GM11168 (cell line): ENCODE measurements at regions not wholly inside any gene's neighbourhood (a gene's known extent, or its start where the extent isn't known, plus 50 kb on each side); places are given as distances from the start of the nearest gene placed in this dataset.
"Not testable (repeated sequence)": the region's sequence is repeated elsewhere in the genome, so short reads cannot be mapped to it uniquely, and the experiment has no call there.

Experiments used
- in situ Hi-C: fragments of 300-500 bp; cut with MboI; formaldehyde crosslinking; loops from one replicate; pipeline ENCODE4 v1.12.0; 2022; ENCODE audit warnings: low sequenced_read_pairs; ENCODE audit not compliant: unreplicated experiment

GRCh38 chr4:31657859-31658570 is 937.8 kb downstream of the PCDH7 start:
- in situ Hi-C loops = no loop called here

- in situ Hi-C loops = no loop called here
Measured at GRCh38 chr4:31660916-31661315, 940.7 kb downstream of the PCDH7 start.

GRCh38 chr4:31662951-31663350 is 942.8 kb downstream of the PCDH7 start:
- in situ Hi-C loops = no loop called here

- in situ Hi-C loops = no loop called here
Measured at GRCh38 chr4:31667686-31668085, 947.5 kb downstream of the PCDH7 start.

GRCh38 chr4:31674313-31674947 is 954.3 kb downstream of the PCDH7 start:
- in situ Hi-C loops = no loop called here

- in situ Hi-C loops = no loop called here
Measured at GRCh38 chr4:31678356-31678755, 958.2 kb downstream of the PCDH7 start.

GRCh38 chr4:31682796-31683195 is 962.6 kb downstream of the PCDH7 start:
- in situ Hi-C loops = no loop called here

GRCh38 chr4:31687717-31688342 is 967.7 kb downstream of the PCDH7 start:
- in situ Hi-C loops = no loop called here

GRCh38 chr4:31692399-31692940 is 972.3 kb downstream of the PCDH7 start:
- in situ Hi-C loops = no loop called here

GRCh38 chr4:31701256-31701655 is 981.1 kb downstream of the PCDH7 start:
- in situ Hi-C loops = no loop called here

- in situ Hi-C loops = no loop called here
Measured at GRCh38 chr4:31702326-31702725, 982.2 kb downstream of the PCDH7 start.

- in situ Hi-C loops = no loop called here
Measured at GRCh38 chr4:31714238-31714637, 994.1 kb downstream of the PCDH7 start.

GRCh38 chr4:31715302-31715701 is 995.1 kb downstream of the PCDH7 start:
- in situ Hi-C loops = no loop called here

- in situ Hi-C loops = no loop called here
Measured at GRCh38 chr4:31727030-31727429, 1006.9 kb downstream of the PCDH7 start.

GRCh38 chr4:31735004-31735403 is 1014.8 kb downstream of the PCDH7 start:
- in situ Hi-C loops = no loop called here

- in situ Hi-C loops = no loop called here
Measured at GRCh38 chr4:31737419-31737818, 1017.2 kb downstream of the PCDH7 start.

- in situ Hi-C loops = no loop called here
Measured at GRCh38 chr4:31741326-31741725, 1021.2 kb downstream of the PCDH7 start.

- in situ Hi-C loops = no loop called here
Measured at GRCh38 chr4:31748382-31748781, 1028.2 kb downstream of the PCDH7 start.

GRCh38 chr4:31750581-31750980 is 1030.4 kb downstream of the PCDH7 start:
- in situ Hi-C loops = not testable (repeated sequence)

- in situ Hi-C loops = no loop called here
Measured at GRCh38 chr4:31755751-31756150, 1035.6 kb downstream of the PCDH7 start.

- in situ Hi-C loops = no loop called here
Measured at GRCh38 chr4:31768756-31769155, 1048.6 kb downstream of the PCDH7 start.
